ENCODE measurements at regions not wholly inside any gene's neighbourhood (a gene's known extent, or its start where the extent isn't known, plus 50 kb on each side); places are given as distances from the start of the nearest gene placed in this dataset.

GRCh38 chr6:25041485-25042035, 105.8 kb upstream of the RIPOR2 start:
- peak; percentile 35 for DNase-seq

- peak; percentile 53 for DNase-seq
These were observed 106.3 kb upstream of the RIPOR2 start for GRCh38 chr6:25042036-25042521.

GRCh38 chr6:25042536-25042935, 106.8 kb upstream of the RIPOR2 start:
- DNase-seq, result no peak

GRCh38 chr6:25042984-25043725, 107.4 kb upstream of the RIPOR2 start:
- no peak for DNase-seq

GRCh38 chr6:25043892-25044291, 108.1 kb upstream of the RIPOR2 start:
- DNase-seq, result no peak

GRCh38 chr6:25046942-25047341, 111.2 kb upstream of the RIPOR2 start:
- no peak for DNase-seq

- peak; percentile 70 for DNase-seq
These were observed 114.6 kb upstream of the RIPOR2 start for GRCh38 chr6:25050356-25050755.

GRCh38 chr6:25051083-25051482, 115.3 kb upstream of the RIPOR2 start:
- DNase-seq, result no peak

- no peak for DNase-seq
These were observed 116.4 kb upstream of the RIPOR2 start for GRCh38 chr6:25052181-25052580.

- no peak for DNase-seq
These were observed 118.2 kb upstream of the RIPOR2 start for GRCh38 chr6:25053875-25054371.

GRCh38 chr6:25054469-25054868, 118.7 kb upstream of the RIPOR2 start:
- no peak for DNase-seq

- DNase-seq, result peak; percentile 56
These were observed 120.4 kb upstream of the RIPOR2 start for GRCh38 chr6:25056130-25056529.

GRCh38 chr6:25057111-25057905, 121.5 kb upstream of the RIPOR2 start:
- DNase-seq, result no peak

- DNase-seq, result no peak
These were observed 122.7 kb upstream of the RIPOR2 start for GRCh38 chr6:25058441-25058840.

- no peak for DNase-seq
These were observed 123.2 kb upstream of the RIPOR2 start for GRCh38 chr6:25058941-25059340.

- no peak for DNase-seq
These were observed 124.8 kb upstream of the RIPOR2 start for GRCh38 chr6:25060522-25060921.

- DNase-seq, result no peak
These were observed 125.7 kb upstream of the RIPOR2 start for GRCh38 chr6:25061289-25061936.

- DNase-seq, result no peak
These were observed 126.5 kb upstream of the RIPOR2 start for GRCh38 chr6:25062070-25062811.

- DNase-seq, result no peak
These were observed 128.2 kb upstream of the RIPOR2 start for GRCh38 chr6:25064006-25064405.

- no peak for DNase-seq
These were observed 129.9 kb upstream of the RIPOR2 start for GRCh38 chr6:25065666-25066065.

- DNase-seq, result no peak
These were observed 130.8 kb upstream of the RIPOR2 start for GRCh38 chr6:25066593-25066992.

- no peak for DNase-seq
These were observed 133.1 kb upstream of the RIPOR2 start for GRCh38 chr6:25068866-25069265.

Measured in stimulated activated CD4-positive, alpha-beta T cell treated with anti-CD3 and anti-CD28 coated beads, Interleukin-15, amount 100 ng/mL, for 24 hours (primary cell).